Thoracic aorta (tissue), 2 donors: ENCODE measurements at regions not wholly inside any gene's neighbourhood (a gene's known extent, or its start where the extent isn't known, plus 50 kb on each side); places are given as distances from the start of the nearest gene placed in this dataset.

Experiments used
- ATAC-seq: fragments of 150-250 bp; one replicate; pipeline ENCODE4 v1.8.0; 2017; ENCODE audit warnings: low read depth; ENCODE audit not compliant: insufficient number of reproducible peaks, low FRiP score
- DNase-seq: peaks from one replicate; pipeline ENCODE4 v3.0.0-alpha.2; 2020; ENCODE audit warnings: low spot score
- H3K27ac ChIP-seq, 2 donors: fragments of 200-600 bp; sonication (generic); 1 replicate in 1 of 2; 2 replicates in 1 of 2; pipeline ENCODE4 v1.5.1; 2016; ENCODE audit warnings: mild to moderate bottlenecking in 2 of 2, moderate library complexity in 2 of 2
- H3K27me3 ChIP-seq: fragments of 200-600 bp; sonication (generic); replicated peaks from 2 replicates; pipeline ENCODE4 v1.6.0; 2016; ENCODE audit warnings: mild to moderate bottlenecking; ENCODE audit not compliant: insufficient read depth
- H3K36me3 ChIP-seq: fragments of 200-600 bp; sonication (generic); one replicate; pipeline ENCODE4 v1.5.1; 2016
- H3K4me1 ChIP-seq, 2 donors: fragments of 200-600 bp; sonication (generic); 1 replicate in 1 of 2; 2 replicates in 1 of 2; pipeline versions ENCODE4 v1.5.1 to v1.6.0; 2016; ENCODE audit warnings: low read depth in 2 of 2, mild to moderate bottlenecking in 1 of 2; ENCODE audit not compliant: control insufficient read depth in 1 of 2
- H3K4me3 ChIP-seq: fragments of 200-600 bp; sonication (generic); 2 replicates; pipeline ENCODE4 v1.5.1; 2016; ENCODE audit warnings: mild to moderate bottlenecking
- H3K9me3 ChIP-seq: fragments of 200-600 bp; sonication (generic); 2 replicates; pipeline ENCODE4 v1.5.1; 2016
- TF ChIP-seq, protein P1 (sequence below): fragments of 200-600 bp; sonication (generic); IDR thresholded peaks from one replicate; pipeline ENCODE4 v1.5.1; 2019; ENCODE audit warnings: antibody characterized with exemption

DNA sequence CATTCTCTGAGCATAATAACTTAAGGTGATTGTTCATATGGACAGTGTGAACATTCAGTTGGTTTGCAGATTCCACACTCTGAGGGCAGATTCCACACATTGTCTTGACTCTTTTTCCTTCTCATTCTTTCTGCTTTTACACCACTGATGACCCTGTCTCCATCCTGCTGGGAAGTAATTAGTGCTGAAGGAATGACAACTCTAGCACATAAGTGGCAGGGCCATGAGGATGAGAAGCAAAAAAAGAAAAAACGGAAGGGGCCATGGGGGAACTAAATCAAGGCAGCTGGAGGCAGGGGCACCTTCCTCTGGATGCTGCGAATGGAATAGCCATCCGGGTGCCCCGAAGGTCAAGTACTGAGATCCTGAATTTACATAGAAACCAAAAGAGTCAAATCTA lies 944.0 kb downstream of the KCNJ2 start:
- no peaks in the 10 kb centered on the region for H3K36me3 ChIP-seq
- no peaks in the 10 kb centered on the region for H3K9me3 ChIP-seq
- no peak overlapping the region for H3K4me3 ChIP-seq
- H3K27ac ChIP-seq: no peak overlapping the region
- no peaks in the 10 kb centered on the region for H3K27me3 ChIP-seq
- DNase-seq: no peak
- no peak for ATAC-seq
- TF ChIP-seq, protein P1, sequence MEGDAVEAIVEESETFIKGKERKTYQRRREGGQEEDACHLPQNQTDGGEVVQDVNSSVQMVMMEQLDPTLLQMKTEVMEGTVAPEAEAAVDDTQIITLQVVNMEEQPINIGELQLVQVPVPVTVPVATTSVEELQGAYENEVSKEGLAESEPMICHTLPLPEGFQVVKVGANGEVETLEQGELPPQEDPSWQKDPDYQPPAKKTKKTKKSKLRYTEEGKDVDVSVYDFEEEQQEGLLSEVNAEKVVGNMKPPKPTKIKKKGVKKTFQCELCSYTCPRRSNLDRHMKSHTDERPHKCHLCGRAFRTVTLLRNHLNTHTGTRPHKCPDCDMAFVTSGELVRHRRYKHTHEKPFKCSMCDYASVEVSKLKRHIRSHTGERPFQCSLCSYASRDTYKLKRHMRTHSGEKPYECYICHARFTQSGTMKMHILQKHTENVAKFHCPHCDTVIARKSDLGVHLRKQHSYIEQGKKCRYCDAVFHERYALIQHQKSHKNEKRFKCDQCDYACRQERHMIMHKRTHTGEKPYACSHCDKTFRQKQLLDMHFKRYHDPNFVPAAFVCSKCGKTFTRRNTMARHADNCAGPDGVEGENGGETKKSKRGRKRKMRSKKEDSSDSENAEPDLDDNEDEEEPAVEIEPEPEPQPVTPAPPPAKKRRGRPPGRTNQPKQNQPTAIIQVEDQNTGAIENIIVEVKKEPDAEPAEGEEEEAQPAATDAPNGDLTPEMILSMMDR: no peak
- no peaks in the 10 kb centered on the region for H3K4me1 ChIP-seq

DNA sequence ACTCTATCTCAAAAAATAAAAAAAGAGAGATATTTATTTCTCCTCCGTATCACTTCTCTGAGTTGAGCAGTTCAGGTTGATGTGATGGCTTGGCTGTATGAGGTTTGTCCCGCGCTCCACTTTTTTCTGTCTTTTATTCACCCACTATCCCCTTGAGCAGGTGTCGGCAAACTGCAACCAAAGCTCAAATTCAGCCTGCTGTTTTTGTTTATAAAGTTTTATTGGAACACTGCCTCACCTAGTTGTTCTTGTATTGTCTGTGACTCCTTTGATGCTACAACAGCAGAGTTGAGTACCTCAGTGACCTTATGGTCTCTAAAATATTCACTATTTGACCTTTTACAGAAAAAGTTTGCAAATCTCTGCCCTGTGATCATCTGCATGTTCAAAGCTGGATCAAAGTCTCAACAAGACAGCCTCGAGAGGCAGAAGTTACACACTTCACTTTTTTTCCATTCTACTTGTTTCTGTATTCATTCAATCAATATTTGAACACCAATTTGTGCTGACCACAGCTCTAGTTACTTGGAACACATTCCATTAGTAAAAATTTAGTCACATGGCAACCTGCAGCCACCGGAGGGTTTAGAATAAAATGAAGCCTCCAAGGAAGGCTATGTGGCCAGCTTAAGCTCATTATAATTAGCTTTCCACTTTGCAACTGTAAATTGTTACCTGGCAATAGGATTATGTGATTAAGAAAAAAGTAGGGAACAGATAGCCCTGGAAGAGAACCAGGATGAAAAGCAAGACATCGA lies 945.8 kb downstream of the KCNJ2 start:
- no peak overlapping the region for H3K27ac ChIP-seq
- DNase-seq (no peak), ATAC-seq (no peak)
- H3K9me3 ChIP-seq: no peaks in the 10 kb centered on the region
- no peaks in the 10 kb centered on the region for H3K4me1 ChIP-seq
- TF ChIP-seq, protein P1: no peak
- no peak overlapping the region for H3K4me3 ChIP-seq
- H3K36me3 ChIP-seq: no peaks in the 10 kb centered on the region
- H3K27me3 ChIP-seq: no peaks in the 10 kb centered on the region

DNA sequence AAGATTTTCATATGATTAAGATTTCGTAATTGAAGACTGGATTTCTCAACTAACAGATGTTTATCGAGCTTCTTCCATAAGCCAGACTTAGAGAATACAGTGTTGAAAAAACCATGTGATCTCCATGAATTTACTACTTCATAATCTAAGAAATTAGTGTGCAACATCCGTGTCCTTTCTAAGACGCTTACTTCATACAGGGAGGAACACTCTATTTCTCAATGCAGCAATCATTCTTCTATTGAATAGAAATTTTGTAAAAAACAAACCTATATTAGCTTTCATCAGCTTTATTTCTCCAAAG lies 946.3 kb downstream of the KCNJ2 start:
- no peak for ATAC-seq
- Histone ChIP-seq H3K4me1 (no peaks in the 10 kb centered on the region), H3K27me3 (no peaks in the 10 kb centered on the region), H3K4me3 (no peak overlapping the region), H3K9me3 (no peaks in the 10 kb centered on the region), H3K27ac (no peak overlapping the region), H3K36me3 (no peaks in the 10 kb centered on the region)
- DNase-seq: no peak
- TF ChIP-seq, protein P1: no peak

DNA sequence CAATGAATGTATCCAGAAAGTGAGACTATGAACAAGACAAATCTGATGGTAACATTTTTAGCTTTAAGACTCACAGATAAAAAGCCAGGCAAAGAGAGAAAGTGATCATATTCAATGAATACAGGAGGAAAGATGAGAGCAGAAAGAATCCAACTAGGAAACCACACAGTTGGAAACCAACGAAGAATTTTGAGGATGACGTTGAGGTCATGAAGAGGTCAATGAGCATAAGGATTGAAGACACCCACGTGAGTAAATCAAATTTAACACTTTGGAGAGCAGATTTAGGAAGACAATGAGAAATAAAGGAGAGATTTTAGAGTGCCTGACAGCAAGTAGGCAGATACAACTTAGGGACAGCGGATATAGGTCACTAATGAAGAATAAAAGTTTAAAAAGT lies 948.1 kb downstream of the KCNJ2 start:
- Histone ChIP-seq H3K4me3 (no peak overlapping the region), H3K9me3 (no peaks in the 10 kb centered on the region), H3K27me3 (no peaks in the 10 kb centered on the region), H3K27ac (no peak overlapping the region), H3K36me3 (no peaks in the 10 kb centered on the region), H3K4me1 (no peaks in the 10 kb centered on the region)
- TF ChIP-seq, protein P1: no peak
- no peak for DNase-seq
- ATAC-seq: no peak

DNA sequence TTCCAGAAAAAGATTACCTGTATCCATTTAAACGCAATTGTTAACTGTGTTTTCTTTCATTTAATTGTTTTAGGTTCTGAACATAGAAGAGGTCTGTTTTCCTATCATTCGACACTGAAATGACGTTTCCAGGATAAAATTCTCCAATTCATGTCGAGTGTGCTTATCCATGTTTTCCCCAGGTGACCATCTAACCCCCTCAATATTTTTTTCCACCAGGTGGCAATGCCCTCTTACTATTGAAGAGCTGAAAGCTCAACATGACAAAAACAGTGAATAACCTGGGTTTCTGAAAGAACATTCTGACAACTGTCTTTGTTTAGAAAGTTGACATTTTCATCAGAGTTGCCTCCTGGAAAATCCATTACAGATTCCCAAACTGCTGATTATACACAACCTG lies 948.7 kb downstream of the KCNJ2 start:
- ATAC-seq: no peak
- DNase-seq: no peak
- H3K4me3 ChIP-seq: no peak overlapping the region
- no peaks in the 10 kb centered on the region for H3K27me3 ChIP-seq
- H3K27ac ChIP-seq: no peak overlapping the region
- H3K9me3 ChIP-seq: no peaks in the 10 kb centered on the region
- H3K36me3 ChIP-seq: no peaks in the 10 kb centered on the region
- H3K4me1 ChIP-seq: no peaks in the 10 kb centered on the region
- TF ChIP-seq, protein P1: no peak
